IPS-NIHi7 (cell line): ENCODE measurements at regions not wholly inside any gene's neighbourhood (a gene's known extent, or its start where the extent isn't known, plus 50 kb on each side); places are given as distances from the start of the nearest gene placed in this dataset.
"Not testable (repeated sequence)": the region's sequence is repeated elsewhere in the genome, so short reads cannot be mapped to it uniquely, and the experiment has no call there.

Experiments used
- DNase-seq: peaks from one replicate; pipeline ENCODE4 v3.0.0; 2012; ENCODE audit warnings: mixed read lengths; ENCODE audit errors: extremely low spot score

DNA sequence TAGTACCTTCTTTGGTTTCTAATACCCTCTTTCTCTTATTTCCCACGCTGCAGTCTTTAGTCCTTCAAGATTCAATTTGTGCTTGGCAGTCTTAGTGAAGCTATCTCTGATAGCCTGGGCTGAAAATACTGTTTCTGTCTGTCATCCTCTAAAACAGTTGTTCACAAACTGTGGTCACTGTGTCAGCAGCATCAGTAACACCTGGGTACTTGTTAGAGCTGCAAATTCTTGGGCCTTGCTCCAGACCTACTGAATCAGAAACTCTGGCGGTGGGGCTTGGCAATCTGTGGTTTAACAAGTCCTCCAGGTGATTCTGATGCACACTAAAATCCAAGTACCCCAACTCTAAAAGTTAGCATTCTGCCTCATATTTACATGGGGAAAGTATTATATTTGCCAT, 217.5 kb upstream of the SEL1L start:
- no peak for DNase-seq

DNA sequence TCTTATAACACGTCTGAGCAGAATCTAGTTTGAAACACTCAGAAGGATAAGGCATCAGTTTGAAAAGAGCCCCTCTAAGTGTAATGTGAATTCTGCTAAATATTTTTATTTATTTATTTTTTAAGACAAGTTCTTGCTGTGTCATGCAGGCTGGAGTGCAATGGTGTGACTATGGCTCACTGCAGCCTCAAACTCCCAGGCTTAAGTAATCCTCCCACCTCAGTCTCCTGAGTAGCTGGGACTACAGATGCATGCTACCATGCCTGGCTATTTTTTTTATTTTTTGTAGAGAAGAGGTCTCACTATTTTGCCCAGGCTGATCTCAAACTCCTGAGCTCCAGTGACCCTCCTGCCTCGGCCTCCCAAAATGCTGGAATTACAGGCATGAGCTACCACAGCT, 225.9 kb upstream of the SEL1L start:
- no peak for DNase-seq

DNA sequence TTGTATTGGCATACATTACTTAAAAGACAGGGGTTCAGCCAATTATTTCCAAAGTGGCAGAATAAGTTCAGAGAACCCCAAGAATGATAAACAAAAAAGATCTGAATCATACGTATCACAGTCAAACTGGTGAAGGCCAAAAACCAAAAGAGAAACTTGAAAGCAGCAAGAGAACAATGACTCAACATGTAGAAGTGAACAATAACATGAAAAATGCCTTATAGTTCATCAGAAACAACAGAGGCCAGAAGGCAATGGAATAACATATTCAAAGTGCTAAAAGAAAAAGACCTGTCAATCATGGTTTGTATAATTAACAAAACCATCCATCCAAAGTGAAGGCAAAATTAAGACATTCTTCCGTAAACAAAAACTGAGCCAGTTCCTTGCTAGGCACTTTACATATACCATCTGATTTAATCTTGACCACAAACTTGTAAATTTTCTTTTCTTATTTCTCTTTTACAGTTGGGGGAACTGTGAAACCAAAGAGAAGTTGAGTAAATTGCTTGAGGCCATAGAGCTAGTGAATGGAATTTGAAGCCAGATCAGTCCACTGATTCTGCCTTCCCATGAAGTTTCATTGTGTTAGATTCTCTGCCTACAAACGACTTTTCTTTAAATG, 232.1 kb upstream of the SEL1L start:
- no peak for DNase-seq

DNA sequence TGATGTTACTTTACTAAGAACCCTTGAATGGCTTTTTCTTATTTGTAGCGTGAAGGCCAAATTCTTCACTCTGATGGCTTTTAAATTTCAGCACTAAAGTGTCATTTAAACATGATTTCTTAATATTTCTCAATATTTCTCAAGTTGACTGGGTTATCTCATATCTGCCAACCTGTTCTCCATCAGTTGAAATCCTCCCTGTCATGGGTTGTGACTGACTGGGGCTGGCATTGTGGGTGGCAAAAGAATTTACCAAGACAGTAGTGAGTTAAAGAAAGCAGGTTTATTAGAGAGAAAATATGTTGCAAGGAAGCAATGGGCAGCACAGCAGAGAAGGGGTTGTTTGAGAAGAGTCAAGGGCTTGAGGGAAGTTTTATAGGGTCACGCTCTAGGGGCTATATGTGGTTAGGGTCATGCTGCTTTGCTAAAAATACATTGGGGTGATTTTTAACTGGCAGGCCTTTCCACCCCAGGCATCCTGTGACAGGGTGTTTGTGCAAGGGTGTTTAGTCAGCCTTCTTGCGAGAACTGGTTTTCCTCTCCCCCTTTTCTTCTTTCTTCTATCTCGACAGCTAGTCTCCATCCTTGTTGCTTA, 232.8 kb upstream of the SEL1L start:
- DNase-seq = no peak

DNA sequence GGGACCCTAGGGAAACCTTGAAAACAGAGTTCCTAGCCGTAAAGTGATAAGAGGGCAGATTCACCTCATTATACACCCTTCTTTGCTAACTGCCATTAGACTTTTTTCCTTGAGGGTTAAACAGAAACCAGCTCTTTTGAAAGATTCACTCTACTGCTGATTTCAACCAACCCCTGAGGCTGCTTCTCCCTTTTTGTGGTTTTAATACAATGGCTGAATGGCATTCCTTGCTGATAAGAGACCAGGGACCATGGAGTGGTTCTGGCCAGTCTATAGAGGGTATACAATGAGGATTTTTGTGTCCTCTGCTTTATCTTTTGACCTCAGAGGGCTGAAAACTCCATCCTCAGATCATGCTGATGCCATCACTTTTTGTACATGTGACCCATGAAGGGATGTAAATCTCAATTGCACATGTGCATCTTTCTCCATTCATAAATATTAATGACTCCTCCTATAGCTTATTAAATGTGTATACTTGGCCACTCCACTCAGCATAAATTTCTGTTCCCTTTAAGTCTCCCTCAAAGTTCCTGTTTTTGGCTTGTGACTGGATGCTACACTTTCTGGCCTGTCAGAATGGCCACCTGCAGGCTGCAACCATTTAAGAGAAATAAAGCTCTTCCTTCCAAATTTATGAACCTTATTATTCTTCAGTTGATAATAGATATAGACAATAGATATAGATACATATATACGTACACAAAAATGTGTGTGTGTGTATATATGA, 233.8 kb upstream of the SEL1L start:
- DNase-seq = no peak

DNA sequence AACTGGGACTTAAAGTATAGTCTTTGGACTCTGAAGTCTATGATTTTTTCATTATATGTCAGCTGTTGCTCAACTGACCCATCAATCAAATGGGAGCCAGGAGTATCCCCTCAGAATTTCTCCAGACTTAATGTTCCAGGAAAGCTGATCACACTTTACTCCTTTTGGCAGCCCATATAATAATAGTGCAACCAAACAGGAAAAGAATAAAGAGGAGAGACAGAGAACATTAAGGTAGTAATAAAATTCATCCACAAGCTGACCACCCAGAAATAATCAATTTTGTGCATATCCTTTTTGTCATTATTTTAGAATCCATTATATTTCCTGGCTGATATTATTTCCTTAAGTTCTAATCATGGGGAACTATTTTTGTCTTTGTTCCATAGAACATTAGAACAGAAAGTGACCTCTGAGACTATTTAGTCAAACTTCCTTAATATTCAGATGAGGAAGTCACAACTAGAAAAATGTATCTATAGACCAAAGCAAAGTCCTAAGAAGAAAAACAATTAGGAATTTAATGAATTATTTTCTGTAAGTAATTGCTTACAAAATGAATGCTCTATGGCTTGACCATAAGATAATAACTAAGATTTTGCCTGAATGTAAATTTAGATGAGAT, 238.1 kb upstream of the SEL1L start:
- DNase-seq = no peak

DNA sequence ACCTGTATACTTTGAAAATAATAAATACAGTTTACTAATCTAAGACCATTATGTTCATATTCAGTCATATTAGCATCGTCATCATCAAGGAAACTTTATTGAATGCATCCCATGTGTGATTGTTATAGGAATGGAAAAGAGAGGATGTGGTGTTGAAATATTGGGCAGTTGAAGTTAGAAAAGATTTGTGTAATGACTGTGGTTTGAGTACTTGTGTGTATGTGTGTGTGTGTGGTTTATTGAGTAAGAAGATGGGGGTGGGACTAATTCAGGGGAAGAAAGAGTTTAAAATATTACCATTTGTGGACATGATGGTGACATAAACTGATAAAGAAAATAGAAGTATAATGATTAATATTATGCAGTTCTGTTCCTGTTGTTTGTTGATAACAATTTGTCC, 238.7 kb upstream of the SEL1L start:
- no peak for DNase-seq

DNA sequence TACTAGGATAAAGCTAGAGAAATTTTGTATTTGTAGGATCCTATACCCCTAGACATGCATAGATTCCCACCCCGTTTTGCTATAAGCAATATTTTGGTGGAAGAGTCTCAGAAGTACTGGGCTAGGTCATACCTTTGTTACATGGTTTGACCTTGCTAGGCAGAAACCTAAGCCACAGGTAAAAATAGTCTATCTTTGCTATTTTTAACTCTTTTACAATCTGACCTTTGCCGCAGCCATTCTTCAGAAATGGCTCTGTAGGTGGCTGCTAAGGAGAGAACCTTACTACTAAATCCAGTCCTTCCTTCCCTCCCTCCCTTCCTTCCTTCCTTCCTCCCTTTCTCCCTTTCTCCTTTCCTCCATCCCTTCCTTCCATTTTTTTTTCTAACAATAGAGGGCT, 242.9 kb upstream of the SEL1L start:
- DNase-seq = no peak

DNA sequence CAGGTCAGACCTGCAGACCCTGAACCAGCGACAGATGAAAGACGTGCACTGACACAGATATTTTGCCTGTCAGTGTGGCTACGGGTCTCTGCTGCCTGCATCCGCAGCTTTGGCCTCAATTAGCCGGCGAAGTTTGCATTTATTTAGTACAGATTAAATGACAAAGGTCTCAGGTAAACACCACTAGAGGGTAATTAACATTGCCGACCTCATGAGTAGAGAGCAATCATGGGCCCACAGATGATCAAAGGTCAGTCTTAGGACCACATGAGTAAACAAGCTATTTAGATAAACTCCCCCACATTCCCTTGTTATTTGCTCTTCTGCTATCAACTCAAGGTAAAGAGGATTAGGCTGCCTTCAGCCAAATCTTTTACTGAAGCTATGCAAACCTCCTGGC, 248.1 kb upstream of the SEL1L start:
- not testable (repeated sequence) for DNase-seq

DNA sequence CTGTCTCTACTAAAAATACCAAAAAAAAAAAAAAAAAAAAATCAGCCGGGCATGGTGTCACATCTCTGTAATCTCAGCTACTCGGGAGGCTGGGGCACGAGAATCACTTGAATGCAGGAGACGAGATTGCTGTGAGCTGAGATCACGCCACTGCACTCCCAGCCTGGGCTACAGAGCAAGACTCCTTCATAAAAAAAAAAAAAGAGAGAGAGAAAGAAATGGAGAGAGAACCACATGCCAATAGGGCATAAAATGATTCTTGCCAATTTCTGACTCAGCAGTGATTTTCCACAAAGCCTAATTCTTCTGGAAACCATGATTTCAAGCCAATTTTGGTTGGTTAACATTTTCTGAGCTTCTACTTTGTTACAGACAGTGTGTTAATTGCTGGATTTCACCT, 250.4 kb upstream of the SEL1L start:
- no peak for DNase-seq

DNA sequence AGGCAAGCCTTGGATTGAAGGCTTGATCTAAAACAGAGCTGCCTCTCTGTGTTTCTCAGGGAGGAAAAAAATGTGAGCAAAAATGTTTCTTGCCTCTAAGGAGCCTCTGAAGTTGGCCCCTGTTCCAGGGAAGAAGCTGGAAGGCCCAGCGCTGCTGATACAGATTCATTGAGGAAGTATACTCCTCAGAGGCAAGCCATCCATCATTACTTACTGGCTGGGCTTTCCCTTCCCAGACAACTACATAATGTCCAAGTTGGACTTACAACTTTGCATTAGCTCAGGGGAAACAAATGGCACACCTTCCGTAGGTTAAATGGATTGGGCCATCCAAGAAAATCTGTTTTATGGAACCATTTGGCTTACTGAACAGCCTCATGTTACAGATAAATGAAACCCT, 263.7 kb upstream of the SEL1L start:
- DNase-seq = no peak

DNA sequence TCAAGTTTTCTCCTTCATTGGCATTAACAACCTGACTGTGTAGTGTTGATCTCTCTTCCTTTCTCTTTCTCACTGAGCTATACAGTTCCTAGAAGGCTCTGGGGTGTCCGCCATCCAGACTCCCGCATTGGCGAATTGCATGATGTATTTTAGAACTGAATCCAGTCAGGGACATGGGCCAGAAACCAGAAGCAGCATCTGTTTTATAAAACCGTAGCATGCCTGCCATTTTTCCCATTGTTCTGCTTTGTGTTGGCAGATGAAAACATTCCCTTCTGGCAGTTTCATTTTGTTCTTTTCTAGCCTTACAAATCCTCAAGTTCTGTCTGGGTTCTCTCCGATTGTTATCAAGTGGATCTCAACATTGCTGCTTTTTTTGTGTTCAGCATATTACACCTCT, 268.3 kb upstream of the SEL1L start:
- no peak for DNase-seq

DNA sequence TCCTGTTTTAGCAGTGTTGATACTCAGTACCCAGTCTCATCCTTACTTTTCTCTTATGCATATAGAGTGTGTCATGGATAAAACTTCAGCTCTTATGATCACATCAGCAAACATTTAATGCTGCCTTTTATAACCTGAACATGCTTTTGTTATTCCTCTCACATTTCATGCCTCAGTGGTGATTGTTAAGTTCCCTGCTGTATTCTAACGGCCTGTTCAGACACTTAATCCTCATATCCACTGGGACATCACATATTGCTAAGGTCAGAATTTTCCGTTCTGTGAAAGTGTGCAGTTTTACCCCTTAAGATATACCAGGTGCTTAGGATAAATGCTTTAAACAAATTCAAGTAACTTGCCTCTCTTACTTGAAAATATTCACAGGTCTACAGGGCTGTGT, 268.7 kb upstream of the SEL1L start:
- DNase-seq = no peak

DNA sequence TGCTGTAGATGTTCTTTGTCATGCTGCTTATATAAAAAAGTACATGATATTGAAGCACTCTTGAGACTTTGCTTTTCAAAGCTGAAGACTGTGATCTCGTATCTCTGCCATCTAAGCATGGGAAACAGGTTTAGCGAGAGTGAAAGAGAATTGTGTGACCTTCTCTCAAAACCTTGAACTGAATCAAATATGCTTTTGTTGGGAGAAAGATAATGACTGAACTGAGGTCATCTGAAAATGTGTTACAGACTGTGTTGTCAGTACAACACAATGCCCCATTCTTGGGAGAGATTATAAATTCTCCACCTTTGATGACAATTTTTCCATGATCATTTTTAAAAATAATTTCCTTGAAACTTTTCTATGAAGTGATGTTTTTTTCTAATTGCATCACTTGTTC, 272.1 kb upstream of the SEL1L start:
- DNase-seq = no peak

DNA sequence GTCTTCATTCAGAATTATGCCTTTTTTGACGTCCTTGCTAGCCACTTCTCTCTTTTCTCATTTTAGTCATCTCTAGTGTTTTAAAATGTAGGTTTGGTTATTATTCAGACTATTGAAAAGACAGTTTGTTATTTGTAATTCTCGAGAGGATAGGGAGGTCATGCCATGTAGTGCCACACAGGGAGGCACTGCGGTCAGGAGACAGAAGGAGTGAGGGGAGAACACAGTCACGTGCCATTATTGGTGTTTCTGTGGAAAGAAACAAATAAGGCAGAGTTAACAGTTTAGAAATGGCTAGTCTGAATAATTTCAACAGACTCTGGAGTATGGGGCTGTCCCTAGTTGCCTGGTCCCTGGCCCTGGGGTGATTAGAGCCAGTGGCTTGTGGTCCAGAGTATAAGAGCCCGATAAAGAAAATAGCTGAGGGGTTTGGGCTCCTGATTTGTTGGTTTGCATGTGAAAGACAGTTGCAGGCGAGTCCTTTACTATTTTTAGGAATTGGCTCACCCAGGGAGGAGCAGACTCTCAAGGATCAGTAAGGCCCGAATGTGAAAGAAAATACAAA, 278.1 kb upstream of the SEL1L start:
- no peak for DNase-seq

DNA sequence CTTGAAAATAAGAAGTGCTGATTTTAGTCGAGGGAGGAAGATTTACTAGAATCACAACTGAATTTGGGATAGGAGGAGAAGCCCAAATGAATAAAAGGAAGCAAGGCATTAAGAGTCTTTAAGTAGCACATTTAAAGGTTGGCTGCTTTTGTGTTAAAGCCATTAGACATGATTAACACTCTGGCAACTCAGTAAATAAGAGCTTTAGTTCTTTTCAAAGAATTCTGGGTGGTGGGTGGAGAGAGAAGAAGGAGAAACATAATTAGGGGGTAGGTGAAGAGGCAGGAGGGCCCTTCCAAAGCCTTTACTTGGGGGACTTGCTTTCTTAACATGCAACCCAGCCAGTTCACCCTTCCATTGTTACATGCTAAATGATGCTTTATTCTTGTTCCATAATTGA, 284.6 kb upstream of the SEL1L start:
- no peak for DNase-seq

DNA sequence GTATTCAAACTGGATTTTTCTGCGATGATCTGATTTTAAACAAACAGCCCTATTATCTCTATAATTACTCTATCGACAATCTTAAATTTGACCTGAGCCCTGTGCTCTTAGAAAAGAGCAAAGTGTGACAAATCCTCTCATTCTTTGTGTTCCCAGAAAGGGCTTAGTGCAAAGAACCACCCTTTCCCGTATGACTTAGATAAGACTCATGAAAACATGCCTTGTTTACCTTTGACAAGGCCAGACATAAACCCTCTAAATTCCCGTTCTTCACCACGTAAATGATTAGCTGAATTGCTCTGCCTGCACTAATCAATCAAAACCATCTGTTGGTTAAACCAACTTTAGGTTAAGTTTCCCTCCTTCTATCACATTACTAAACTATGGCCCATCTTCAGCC, 285.7 kb upstream of the SEL1L start:
- no peak for DNase-seq

DNA sequence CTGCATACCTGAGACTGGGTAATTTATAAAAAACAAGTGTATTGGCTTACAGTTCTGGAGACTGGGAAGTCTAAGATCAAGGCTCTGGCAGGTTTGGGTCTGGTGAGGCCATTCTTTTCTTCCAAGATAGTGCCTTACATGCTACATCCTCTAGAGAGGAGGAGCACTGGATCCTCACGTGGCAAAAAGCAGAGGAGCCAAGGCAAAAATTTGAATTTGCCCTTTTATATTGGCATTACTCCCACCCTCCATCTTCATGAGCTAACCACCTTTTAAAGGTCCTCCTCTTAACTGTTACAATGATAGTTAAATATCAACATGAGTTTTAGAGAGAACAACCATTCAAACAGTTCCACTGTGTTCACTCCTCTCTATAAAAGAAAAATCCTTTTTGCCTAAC, 286.3 kb upstream of the SEL1L start:
- DNase-seq = no peak

DNA sequence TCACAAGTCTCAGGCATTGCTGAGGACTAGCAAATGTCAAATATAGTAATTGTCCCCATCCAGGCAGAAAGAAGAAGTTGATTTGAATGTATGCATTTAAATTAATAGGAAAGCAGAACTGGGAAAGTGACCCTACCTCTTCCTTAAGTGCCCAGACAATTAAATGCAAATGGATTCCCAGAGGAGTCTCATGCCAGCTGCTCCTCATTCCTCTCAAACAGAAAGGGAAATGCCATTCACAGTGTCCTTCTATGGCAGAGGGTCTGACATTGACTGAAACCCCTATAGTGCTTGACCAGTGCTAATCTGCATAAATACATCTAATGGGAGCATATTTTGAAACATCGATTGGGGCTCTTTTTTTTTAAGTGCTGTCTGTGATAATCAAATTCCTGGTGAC, 292.4 kb upstream of the SEL1L start:
- no peak for DNase-seq

DNA sequence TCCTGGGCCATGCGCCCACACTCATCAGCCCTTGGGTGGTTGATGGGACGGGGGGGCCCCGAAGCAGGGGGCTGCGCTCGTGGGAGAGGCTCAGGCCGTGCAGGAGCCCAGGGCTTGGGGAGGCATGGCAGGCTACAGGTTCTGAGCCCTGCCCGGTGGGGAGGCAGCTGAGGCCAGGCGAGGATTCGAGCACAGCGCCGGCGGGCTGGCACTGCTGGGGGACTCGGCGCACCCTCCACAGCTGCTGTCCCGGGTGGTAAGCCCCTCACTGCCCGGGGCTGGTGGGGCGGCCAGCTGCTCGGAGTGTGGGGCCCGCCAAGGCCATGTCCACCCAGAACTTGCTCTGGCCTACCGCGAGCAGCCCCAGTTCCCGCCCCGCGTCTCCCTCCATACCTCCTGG, 295.8 kb upstream of the SEL1L start:
- DNase-seq = no peak

DNA sequence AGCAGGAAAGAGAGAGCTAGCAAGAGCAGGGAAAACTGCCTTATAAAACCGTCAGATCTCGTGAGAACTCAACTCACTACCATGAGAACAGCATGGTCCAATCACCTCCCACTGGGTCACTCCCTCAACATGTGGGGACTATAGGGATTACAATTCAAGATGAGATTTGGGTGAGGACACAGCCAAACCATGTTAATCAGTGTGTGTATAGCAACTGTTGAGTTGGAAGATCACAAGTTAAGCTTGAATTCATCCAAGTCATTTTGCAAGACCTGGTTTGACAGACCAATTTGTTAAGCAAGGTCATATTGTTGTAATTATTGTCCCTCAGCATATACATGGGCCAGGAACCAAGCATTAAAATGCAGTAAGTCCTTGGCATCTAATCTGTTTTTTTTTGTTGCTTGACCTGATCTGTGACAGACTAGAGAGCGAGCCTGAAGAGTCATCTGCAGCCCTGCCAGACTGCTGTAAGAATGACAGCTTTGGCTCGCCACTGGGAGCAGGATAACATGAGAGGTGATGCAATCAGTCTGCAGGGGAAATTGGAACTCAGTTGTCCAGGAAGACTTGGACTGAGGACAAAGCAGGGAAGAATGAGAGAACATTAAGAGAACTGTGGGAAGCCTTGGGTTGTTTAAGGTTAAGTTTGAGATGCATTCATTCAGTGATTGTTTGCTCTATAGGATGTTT, 297.6 kb upstream of the SEL1L start:
- no peak for DNase-seq

DNA sequence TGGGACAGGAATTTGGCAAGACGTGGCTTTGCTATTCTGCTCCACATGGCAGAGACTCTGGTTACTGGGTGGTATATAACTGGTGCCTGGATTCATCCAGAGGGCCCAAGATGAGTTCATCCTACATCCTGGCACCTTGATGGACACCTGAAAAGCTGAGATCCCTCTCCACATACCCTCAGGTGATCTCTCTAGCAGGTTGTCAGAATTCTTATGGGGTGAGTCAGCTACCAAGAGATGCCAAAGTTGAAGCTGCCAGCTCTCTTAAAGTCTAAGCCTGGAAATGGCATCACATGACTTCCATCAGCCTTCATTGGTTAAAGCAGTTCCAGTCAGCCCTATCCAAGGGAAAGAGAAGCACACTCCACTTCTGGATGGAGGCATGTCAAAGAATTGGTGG, 300.7 kb upstream of the SEL1L start:
- no peak for DNase-seq
